ENCODE measurements at regions not wholly inside any gene's neighbourhood (a gene's known extent, or its start where the extent isn't known, plus 50 kb on each side); places are given as distances from the start of the nearest gene placed in this dataset.

- DNase-seq (ENCODE audit: low read depth in 1 of 2, low spot score in 1 of 2), result no peak
- TF ChIP-seq NFE2L2 (conservative IDR thresholded peaks at IDR 0.05; ENCODE audit: low read length) (no peak), HMGXB4 (CRISPR knock-in tag; IDR thresholded peaks at IDR 0.05; ENCODE audit: borderline replicate concordance) (no peak), NR3C1 (IDR thresholded peaks at IDR 0.05) (no peak), NPAS2 (CRISPR knock-in tag; IDR thresholded peaks at IDR 0.05; ENCODE audit: borderline replicate concordance) (no peak), CBX2 (IDR thresholded peaks at IDR 0.05; ENCODE audit: borderline replicate concordance, low read depth) (no peak), CBX8 (IDR thresholded peaks at IDR 0.05) (no peak), E2F6 (IDR thresholded peaks at IDR 0.05; ENCODE audit: borderline replicate concordance, low read depth) (no peak), PBX3 (IDR thresholded peaks at IDR 0.05) (no peak)
- no peak overlapping the region for H3K4me2 ChIP-seq
- no peaks in the 10 kb centered on the region for H3K4me1 ChIP-seq
- no peak overlapping the region for H3K27ac ChIP-seq
- no peak for ATAC-seq
- 2% methylated on average over 1 of the region's 1 CpG for WGBS (ENCODE audit: missing lambda C conversion rate)
- POLR2A ChIA-PET, result no interaction called here
- no peaks in the 10 kb centered on the region for H3K9me3 ChIP-seq
- no peak for FAIRE-seq
- CTCF ChIA-PET, result interaction anchor here (0.8 kb wide), 1 partner anchor 12 kb away, joined by 3 read pairs; no protein-coding TSS in a partner anchor
- H3K4me3 ChIP-seq, result no peak overlapping the region
Observed at GRCh38 chr14:30420515-30420914, 138.4 kb upstream of the G2E3 start.

GRCh38 chr14:30426463-30426862 lies 132.5 kb upstream of the G2E3 start:
- ChIA-PET POLR2A (no interaction called here), CTCF (no interaction called here)
- FAIRE-seq (no peak), ATAC-seq (no peak), DNase-seq (ENCODE audit: low read depth in 1 of 2, low spot score in 1 of 2) (no peak)
- Histone ChIP-seq H3K9me3 (no peaks in the 10 kb centered on the region), H3K4me1 (no peaks in the 10 kb centered on the region), H3K4me3 (no peak overlapping the region), H3K4me2 (no peak overlapping the region), H3K27ac (no peak overlapping the region)
- TF ChIP-seq ZSCAN20 (CRISPR knock-in tag; IDR thresholded peaks at IDR 0.05) (no peak), ATOH8 (CRISPR knock-in tag; IDR thresholded peaks at IDR 0.05; ENCODE audit: low read depth) (no peak), CHD2 (IDR thresholded peaks at IDR 0.05; ENCODE audit: low read length, partially characterized antibody) (no peak), RNF2 (IDR thresholded peaks at IDR 0.05; ENCODE audit: borderline replicate concordance, low read depth) (no peak), BHLHE40 (IDR thresholded peaks at IDR 0.05; ENCODE audit: low read depth, low read length) (no peak), SMC3 (IDR thresholded peaks at IDR 0.05) (no peak), TFCP2L1 (CRISPR knock-in tag; IDR thresholded peaks at IDR 0.05) (no peak), JUNB (IDR thresholded peaks at IDR 0.05) (no peak), HOXB13 (CRISPR knock-in tag; IDR thresholded peaks at IDR 0.05; ENCODE audit: low read depth) (no peak), FOSB (CRISPR knock-in tag; IDR thresholded peaks at IDR 0.05) (no peak), CBX8 (IDR thresholded peaks at IDR 0.05) (no peak), NFE2L2 (conservative IDR thresholded peaks at IDR 0.05; ENCODE audit: low read length) (no peak), ESRRA (IDR thresholded peaks at IDR 0.05; ENCODE audit: borderline replicate concordance, low read length) (no peak)
- 3% methylated on average over 1 of the region's 1 CpG for WGBS (ENCODE audit: missing lambda C conversion rate)

GRCh38 chr14:30427401-30427800 lies 131.6 kb upstream of the G2E3 start:
- no peak for ATAC-seq
- WGBS (ENCODE audit: missing lambda C conversion rate), result 0% methylated on average over 2 of the region's 2 CpGs
- TF ChIP-seq RFX5 (IDR thresholded peaks at IDR 0.05) (no peak), MAFK (IDR thresholded peaks at IDR 0.05; ENCODE audit: partially characterized antibody) (no peak), RAD21 (conservative IDR thresholded peaks at IDR 0.05 in 1 of 2, IDR thresholded peaks at IDR 0.05 in 1 of 2) (no peak), REST (IDR thresholded peaks at IDR 0.05) (no peak), NR3C1 (IDR thresholded peaks at IDR 0.05) (no peak), ZC3H11A (IDR thresholded peaks at IDR 0.05) (no peak), JUN (IDR thresholded peaks at IDR 0.05) (no peak), NPAS2 (CRISPR knock-in tag; IDR thresholded peaks at IDR 0.05; ENCODE audit: borderline replicate concordance) (no peak), E2F6 (IDR thresholded peaks at IDR 0.05; ENCODE audit: borderline replicate concordance, low read depth) (no peak), KDM5A (IDR thresholded peaks at IDR 0.05) (no peak), ZSCAN20 (CRISPR knock-in tag; IDR thresholded peaks at IDR 0.05) (no peak), RNF2 (IDR thresholded peaks at IDR 0.05; ENCODE audit: borderline replicate concordance, low read depth) (no peak), HOXB13 (CRISPR knock-in tag; IDR thresholded peaks at IDR 0.05; ENCODE audit: low read depth) (no peak)

More at GRCh38 chr14:30427401-30427800, 131.6 kb upstream of the G2E3 start:
- ChIA-PET POLR2A (no interaction called here), CTCF (no interaction called here)
- no peaks in the 10 kb centered on the region for H3K9me3 ChIP-seq
- no peak overlapping the region for H3K4me2 ChIP-seq
- FAIRE-seq, result no peak
- no peak overlapping the region for H3K4me3 ChIP-seq
- DNase-seq (ENCODE audit: low read depth in 1 of 2, low spot score in 1 of 2), result no peak
- H3K27ac ChIP-seq, result no peak overlapping the region
- no peaks in the 10 kb centered on the region for H3K4me1 ChIP-seq
